ENCODE measurements at regions not wholly inside any gene's neighbourhood (a gene's known extent, or its start where the extent isn't known, plus 50 kb on each side); places are given as distances from the start of the nearest gene placed in this dataset.

GRCh38 chr10:107450056-107450455, 285.6 kb upstream of the SORCS1 start (continued):
- TF ChIP-seq CTCF (conservative IDR thresholded peaks at IDR 0.05; ENCODE audit: low read depth in 2 of 2) = no peak
- TF ChIP-seq NANOG (IDR thresholded peaks at IDR 0.05; ENCODE audit: borderline replicate concordance) = no peak
- no peak for TF ChIP-seq CREB1 (CRISPR knock-in tag; IDR thresholded peaks at IDR 0.05; ENCODE audit: low read depth)
- no peak for TF ChIP-seq JUNB (IDR thresholded peaks at IDR 0.05; ENCODE audit: unreplicated experiment)
- no peak for TF ChIP-seq ZNF331 (CRISPR knock-in tag; IDR thresholded peaks at IDR 0.05; ENCODE audit: low read depth)

- H4K20me1 ChIP-seq (replicated peaks; ENCODE audit: insufficient read depth) = no peaks in the 10 kb centered on the region
- DNase-seq (ENCODE audit: low spot score) = no peak
- Mint-ChIP-seq H3K27me3 (ENCODE audit: insufficient read depth, low read depth, poor library complexity) (no peaks in the 10 kb centered on the region), H3K9me3 (no peaks in the 10 kb centered on the region), H3K4me3 (no peak overlapping the region), H3K27ac (no peak overlapping the region), H3K4me1 (no peaks in the 10 kb centered on the region), H3K36me3 (ENCODE audit: low read depth) (no peaks in the 10 kb centered on the region)
- no peak overlapping the region for H2AFZ ChIP-seq
- no peaks in the 10 kb centered on the region for H3F3A ChIP-seq (replicated peaks; ENCODE audit: low read depth)
- H3K36me3 ChIP-seq (ENCODE audit: insufficient read depth) = no peaks in the 10 kb centered on the region
- H3K79me2 ChIP-seq (replicated peaks; ENCODE audit: insufficient read depth) = no peaks in the 10 kb centered on the region
- TF ChIP-seq ZNF462 (CRISPR knock-in tag; IDR thresholded peaks at IDR 0.05) (no peak), ETS1 (IDR thresholded peaks at IDR 0.05) (no peak)
- H3K4me3 ChIP-seq = no peak overlapping the region
- H3K9me2 ChIP-seq (ENCODE audit: insufficient read depth) = no peaks in the 10 kb centered on the region
- no peak overlapping the region for H3K4me2 ChIP-seq
- no peaks in the 10 kb centered on the region for H3K4me1 ChIP-seq (ENCODE audit: insufficient read depth)
- H3K27me3 ChIP-seq (ENCODE audit: insufficient read depth) = no peaks in the 10 kb centered on the region
- ATAC-seq = no peak
- no peak overlapping the region for H3K27ac ChIP-seq (ENCODE audit: low read depth)
These were observed 279.9 kb upstream of the SORCS1 start for GRCh38 chr10:107444443-107444842.

Data from GM23338 (cell line).